Kidney tubule cell (primary cell): ENCODE measurements at regions not wholly inside any gene's neighbourhood (a gene's known extent, or its start where the extent isn't known, plus 50 kb on each side); places are given as distances from the start of the nearest gene placed in this dataset.
A peak's percentile ranks its signal among the peaks of the same experiment; 100 is the strongest.
"Not testable (repeated sequence)": the region's sequence is repeated elsewhere in the genome, so short reads cannot be mapped to it uniquely, and the experiment has no call there.

ENCODE experiments used
- DNase-seq: peaks from one replicate; pipeline ENCODE4 v3.0.0-alpha.2; 2018; ENCODE audit warnings: low spot score

DNA sequence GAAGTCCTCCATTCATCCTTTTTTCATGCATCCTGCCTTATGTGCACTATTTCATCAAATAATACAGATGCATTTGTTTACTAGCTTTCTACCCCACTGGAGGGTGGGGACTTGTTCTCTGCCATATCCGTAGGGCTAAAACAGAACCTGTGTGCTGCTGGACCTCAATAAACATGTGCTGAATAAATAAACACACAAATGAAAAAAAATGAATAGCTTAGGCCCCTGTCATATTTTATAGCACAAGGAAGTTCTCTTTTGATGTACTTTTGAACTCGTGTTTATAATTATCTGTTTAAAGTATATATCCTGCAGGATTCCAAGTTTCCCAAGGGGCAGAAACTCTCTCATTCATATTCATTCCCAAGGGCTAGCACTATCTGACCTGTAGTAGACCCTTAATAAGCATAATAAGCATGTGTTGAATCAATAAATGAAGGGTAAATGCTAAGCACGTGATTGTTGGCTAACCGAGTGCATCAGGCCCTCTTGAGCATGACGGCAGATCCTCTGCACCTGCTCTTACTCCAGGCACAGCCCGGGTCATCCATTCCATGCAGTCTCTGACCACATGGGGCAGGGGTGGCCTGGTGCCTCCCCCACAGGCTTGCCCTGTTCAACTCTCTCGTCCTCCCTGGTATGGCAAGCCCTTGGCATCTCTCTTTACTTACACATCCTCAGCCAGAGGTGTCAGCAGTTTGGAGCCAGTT lies 474.1 kb upstream of the ZMIZ1 start:
- no peak for DNase-seq

DNA sequence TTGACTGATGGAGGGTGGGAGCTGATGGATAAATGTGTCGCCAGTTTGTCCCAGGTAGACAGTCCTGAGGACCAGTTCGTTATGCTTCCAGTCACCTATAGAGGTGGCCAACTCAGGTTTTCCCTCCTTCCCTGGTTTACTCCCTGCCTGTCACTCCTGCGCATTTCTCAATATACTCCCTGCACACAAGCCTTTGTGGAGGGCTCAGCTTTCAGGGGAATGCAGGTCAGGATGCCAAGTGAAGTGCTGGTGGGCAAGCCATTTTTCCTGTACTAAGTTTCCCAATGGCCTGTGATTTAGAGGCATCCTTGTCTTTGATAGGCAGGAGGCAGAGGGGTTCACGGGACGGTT lies 473.5 kb upstream of the ZMIZ1 start:
- DNase-seq, result no peak

DNA sequence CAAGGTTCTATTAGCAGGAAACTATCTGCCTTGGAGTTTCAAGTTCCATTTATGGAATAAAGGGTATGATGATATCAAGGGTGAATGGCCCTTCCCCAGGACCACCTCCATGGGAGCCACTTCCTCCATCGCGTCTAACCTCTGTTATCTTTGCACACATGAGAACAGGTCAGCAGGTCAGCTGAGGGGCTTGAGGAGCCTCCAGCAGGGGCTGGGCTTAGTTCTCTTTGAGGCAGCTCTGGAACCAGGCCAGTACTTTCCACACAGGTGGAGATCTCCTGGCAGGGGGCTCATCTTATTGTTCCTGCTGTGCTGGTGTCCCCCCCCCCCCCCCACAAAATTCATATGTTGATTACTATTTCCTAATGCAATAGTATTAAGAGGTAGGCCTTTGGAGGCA lies 472.2 kb upstream of the ZMIZ1 start:
- no peak for DNase-seq

- no peak for DNase-seq
These were observed 470.8 kb upstream of the ZMIZ1 start for GRCh38 chr10:78597796-78598555.

DNA sequence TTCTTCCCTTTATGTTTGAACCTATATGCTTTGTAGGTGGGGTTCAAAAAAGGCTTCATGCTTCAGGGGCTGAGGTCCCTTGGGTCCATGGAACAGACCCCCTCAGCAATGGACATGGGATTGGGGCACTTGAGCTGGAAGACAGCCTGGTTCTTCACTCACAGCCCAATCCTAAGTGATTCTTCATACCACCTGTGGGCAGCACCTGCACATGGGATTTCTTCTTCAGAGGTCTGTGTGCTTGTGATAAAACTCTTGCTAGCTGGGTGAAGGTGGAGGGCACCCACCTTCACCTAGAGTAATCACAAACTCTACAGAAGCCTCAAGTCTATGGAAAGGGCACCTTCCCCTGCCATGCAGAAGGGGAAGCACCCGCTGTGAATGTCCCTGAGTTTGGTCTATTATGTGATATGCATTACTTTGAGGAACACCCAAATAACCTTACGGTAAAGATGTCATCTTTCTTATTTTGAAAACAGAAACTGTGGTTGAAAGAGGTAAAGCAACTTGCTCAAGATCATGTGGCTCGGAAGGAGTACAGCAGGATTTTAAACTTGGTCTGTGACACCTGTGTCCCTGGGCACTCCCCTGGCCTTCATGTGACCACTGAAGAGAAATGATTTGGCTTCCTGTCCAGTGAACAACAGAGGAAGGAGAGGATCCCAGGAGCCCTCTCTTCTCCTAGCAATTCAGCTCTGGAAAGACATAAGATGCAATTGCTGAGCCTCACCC lies 469.5 kb upstream of the ZMIZ1 start:
- no peak for DNase-seq

DNA sequence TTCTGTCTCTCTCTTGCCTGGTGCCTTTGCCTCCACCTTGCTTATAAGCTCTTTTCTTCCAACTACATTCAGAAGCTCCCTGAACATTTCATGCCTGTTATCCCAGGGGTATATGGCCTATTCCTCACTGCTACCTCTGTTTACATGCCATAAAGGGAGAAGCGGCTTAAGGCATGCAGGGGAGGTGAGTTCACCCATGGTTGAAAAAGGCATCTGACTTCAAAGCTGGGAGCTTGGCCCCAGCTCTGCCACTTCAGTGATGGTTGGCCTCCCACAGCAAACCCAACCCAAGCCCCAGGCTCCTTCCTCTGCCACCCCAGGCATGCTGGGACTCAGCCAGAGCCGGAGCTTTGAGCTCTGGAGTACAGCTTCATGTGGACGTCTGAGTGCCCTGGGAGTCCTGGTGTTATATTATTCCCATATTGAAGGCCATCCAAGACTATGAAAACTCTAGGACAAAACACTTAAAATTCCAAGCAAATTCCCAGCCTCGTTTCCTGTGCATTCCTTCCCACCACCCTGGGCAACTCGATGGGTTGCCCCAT lies 468.6 kb upstream of the ZMIZ1 start:
- DNase-seq, result no peak

- DNase-seq, result no peak
These were observed 468.0 kb upstream of the ZMIZ1 start for GRCh38 chr10:78600740-78601139.

DNA sequence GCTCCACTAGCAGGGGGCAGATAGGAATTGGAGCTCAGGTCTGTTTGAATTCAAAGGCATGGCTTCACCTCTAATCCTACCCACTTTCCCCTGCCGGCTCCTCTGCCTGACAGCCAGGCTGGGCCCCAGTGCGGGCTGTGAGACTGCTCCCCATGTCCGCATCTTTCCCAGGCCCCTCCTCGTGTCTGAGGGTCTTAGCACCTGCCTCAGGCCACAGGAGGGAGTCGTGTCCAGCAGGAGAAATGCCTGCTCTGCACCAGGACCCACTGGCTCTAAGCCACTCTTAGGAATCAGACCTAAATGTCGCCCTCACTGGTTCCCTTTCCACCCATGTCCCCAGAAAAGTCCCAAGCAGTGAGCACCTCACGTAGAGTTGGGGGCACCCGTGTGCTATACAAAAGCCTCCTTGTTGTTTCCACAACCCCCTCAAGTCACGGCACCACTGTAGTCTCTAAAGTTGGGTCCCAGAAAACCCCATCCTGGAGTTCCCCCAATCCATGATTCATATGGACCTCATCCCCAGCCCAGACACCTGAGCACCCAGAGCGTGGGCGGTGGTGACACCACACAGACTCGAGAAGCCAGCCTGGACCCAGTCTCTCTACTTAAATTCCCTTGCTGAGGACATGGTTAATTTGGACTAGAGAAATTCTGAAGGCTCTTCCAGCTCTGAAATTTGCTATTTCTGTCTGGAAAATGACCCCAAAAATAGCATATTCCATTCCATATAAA lies 466.4 kb upstream of the ZMIZ1 start:
- DNase-seq, result peak; percentile 7

DNA sequence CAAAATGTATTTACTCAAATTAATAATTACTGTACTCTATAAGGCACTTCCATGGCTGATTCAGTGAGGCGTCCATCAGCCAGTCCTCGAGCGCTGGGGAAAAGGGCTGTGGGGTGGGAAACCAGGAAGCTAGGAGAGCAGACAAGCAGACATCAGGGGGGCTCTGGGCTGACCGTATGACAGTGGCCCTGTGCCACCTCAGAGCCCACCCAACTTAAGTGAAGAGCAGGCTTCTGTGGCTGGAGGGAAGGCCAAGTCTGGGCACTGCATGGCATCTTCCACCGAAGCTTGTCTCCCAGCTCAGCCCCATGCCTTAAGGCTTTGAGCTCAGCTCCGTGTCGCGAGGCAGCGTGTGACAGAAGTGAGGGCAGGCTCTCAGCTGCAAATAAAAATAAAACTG lies 464.5 kb upstream of the ZMIZ1 start:
- no peak for DNase-seq

DNA sequence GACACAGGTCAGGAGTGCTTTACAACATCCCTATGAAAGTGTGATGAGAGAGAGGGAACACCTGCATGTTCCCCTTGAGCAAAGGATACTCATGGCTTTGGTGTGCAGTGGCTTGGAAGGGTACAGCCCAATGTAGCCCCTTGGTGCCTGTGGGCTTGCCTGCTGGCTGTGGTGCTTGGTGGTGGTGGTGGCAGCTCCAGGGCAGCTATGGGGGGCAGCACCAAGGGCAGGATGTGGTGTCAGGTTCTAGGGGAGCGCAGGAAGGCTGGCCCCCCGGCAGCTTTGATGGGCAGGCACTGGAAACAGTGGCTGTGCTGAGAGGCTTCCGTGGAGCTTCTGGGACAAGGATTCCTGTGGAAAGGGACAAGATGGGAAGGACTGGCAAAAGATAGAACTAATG lies 464.0 kb upstream of the ZMIZ1 start:
- DNase-seq, result no peak

DNA sequence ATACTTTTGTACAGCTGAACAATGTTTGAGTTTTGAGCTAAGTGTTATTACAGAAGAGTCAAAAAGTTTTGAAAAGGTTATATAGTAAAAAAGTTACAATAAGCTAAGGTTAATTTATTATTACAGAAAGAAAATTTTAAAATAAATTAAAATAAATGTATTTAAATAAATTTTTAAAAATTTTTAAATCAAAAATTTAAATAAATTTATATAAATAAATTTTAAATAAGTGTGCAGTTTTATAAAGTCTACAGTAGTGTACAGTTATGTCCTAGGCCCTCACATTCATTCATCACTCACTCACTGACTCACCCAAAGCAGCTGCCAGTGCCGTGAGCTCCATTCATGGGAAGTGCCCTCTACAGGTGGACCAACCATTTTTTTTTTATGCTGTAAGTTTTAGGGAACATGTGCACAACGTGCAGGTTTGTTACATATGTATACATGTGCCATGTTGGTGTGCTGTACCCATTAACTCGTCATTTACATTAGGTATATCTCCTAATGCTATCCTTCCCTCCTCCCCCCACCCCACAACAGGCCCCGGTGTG lies 462.9 kb upstream of the ZMIZ1 start:
- peak; percentile 75 for DNase-seq

GRCh38 chr10:78606766-78607165 lies 462.0 kb upstream of the ZMIZ1 start:
- DNase-seq, result not testable (repeated sequence)

DNA sequence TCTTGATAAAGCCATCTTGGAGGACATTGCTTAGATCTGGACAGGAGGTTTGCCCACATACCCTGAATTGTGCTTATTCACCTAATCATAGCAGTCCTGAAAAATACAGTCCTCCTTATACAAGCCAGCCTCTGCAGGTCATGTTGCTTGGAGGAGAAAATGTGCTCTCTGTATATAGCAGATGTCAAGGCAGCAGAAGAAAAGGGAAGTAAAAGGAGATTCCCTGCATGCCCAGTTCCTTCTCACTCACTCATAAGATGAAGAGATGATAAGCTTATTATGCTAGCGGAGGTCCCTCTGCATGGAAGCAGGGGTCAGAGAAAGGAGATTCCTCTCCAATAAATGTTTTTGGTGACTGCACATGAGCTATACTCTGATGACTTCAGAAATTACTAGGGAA lies 458.8 kb upstream of the ZMIZ1 start:
- no peak for DNase-seq

- DNase-seq, result no peak
These were observed 455.6 kb upstream of the ZMIZ1 start for GRCh38 chr10:78613132-78613531.

GRCh38 chr10:78614267-78614666 lies 454.5 kb upstream of the ZMIZ1 start:
- no peak for DNase-seq

- no peak for DNase-seq
These were observed 454.0 kb upstream of the ZMIZ1 start for GRCh38 chr10:78614744-78615143.

DNA sequence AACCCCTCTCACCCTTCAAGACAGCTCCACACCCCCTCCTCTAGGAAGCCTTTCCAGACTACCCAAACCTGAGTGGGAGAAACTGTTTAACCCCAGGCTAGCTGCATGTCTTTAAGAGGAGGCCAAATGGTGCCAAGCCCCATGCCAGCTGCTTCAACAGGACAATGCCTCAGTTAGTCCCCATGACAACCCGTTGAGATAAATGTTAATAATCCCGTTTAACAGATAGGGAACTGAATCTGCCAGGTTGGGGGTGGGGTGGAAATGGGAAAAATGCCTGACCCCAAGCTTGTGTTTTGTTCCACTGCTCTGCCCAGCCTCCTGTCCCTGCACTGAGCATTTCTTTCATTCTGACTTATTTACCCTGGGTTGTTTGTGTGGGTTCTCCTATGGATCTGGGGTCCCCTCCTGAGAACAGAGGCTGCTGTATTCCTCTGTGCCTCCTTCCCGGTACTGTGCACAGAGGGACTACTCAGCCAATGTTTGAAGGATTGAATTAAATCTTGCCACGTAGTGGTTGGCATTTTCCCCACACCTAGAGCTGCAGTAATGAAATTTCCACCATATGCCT lies 452.6 kb upstream of the ZMIZ1 start:
- DNase-seq, result no peak

DNA sequence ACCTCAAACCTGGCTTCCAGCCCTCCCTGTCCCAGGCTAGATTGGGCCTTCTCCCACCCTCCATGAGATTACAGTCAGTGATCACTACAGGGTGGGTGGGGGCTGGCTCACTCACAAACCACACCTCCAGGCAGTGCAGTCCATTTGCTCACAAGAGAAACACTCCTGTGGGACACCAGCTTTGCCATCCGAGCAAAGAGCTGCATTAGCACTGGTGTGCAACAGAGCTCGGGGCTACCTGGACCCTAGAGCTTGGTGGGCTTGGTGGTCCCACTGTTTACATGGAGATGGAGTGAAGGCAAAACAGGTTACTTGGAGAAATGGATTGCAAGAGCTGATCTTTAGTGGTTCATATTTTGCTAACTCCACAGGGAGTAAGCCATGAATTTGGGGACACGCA lies 451.7 kb upstream of the ZMIZ1 start:
- no peak for DNase-seq

DNA sequence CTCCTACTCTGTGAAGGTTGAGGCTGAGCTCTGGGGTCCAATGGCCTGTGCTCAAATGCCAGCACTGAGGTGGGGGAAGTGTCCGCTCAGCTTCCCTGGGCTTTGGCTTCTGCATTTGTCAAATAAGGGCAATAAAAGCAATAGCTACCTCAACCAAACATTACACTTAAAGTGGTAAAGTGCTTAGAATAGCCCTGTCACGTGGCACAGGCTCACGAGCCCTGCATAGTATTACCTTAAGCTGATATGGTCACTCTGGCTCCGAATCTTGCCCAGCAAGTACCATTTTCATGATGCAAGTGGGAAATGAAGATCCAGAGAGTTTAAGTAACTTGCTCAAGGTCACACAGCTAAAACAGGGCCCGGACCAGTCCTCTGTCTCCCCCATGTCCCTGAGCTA lies 451.1 kb upstream of the ZMIZ1 start:
- DNase-seq, result no peak

GRCh38 chr10:78618050-78618449 lies 450.7 kb upstream of the ZMIZ1 start:
- DNase-seq, result no peak

GRCh38 chr10:78619115-78619851 lies 449.5 kb upstream of the ZMIZ1 start:
- no peak for DNase-seq
